ENCODE measurements at regions not wholly inside any gene's neighbourhood (a gene's known extent, or its start where the extent isn't known, plus 50 kb on each side); places are given as distances from the start of the nearest gene placed in this dataset.

- in situ Hi-C loops (cut with HindIII; ENCODE audit: low pct_unique_long_range_greater_than_20kb, low sequenced_read_pairs) (no loop called here), intact Hi-C loops (cut with micrococcal nuclease; ENCODE audit: unreplicated experiment) (no loop called here)
- Histone ChIP-seq H3K4me3 (ENCODE audit: low read depth in 2 of 2, low read length in 2 of 2) (no peak overlapping the region), H3K36me3 (ENCODE audit: control insufficient read depth, insufficient read depth, low read length) (no peaks in the 10 kb centered on the region), H3K27me3 (ENCODE audit: control insufficient read depth, insufficient read depth, low read length) (no peaks in the 10 kb centered on the region), H3K9me3 (ENCODE audit: control insufficient read depth, insufficient read depth, low read depth, low read length) (no peaks in the 10 kb centered on the region), H3K27ac (ENCODE audit: low read length) (no peak overlapping the region), H3K4me1 (ENCODE audit: control insufficient read depth, insufficient read depth, low read length) (no peaks in the 10 kb centered on the region)
- no TSS peak for BruUV-seq (replicated peaks)
- POLR2A ChIA-PET, result no interaction called here
- CTCF ChIA-PET, result no interaction called here
- no peak for TF ChIP-seq SIN3A (IDR thresholded peaks at IDR 0.05; ENCODE audit: borderline replicate concordance, insufficient read depth, low read depth, low read length)
- no peak for TF ChIP-seq TCF7L2 (IDR thresholded peaks at IDR 0.05; ENCODE audit: low read depth, low read length)
- no peak for TF ChIP-seq CTCF (IDR thresholded peaks at IDR 0.05)
- DNase-seq (ENCODE audit: low read depth, low spot score) (no peak), ATAC-seq (no peak)
Observed at GRCh38 chr13:76363682-76364289, 522.4 kb downstream of the KCTD12 start.

- H3K36me3 ChIP-seq (ENCODE audit: control insufficient read depth, insufficient read depth, low read length), result no peaks in the 10 kb centered on the region
- no peaks in the 10 kb centered on the region for H3K4me1 ChIP-seq (ENCODE audit: control insufficient read depth, insufficient read depth, low read length)
- intact Hi-C loops (cut with micrococcal nuclease; ENCODE audit: unreplicated experiment) (no loop called here), in situ Hi-C loops (cut with HindIII; ENCODE audit: low pct_unique_long_range_greater_than_20kb, low sequenced_read_pairs) (no loop called here)
- ATAC-seq (no peak), DNase-seq (ENCODE audit: low read depth, low spot score) (no peak)
- TF ChIP-seq TCF7L2 (IDR thresholded peaks at IDR 0.05; ENCODE audit: low read depth, low read length), result no peak
- no peak for TF ChIP-seq REST (IDR thresholded peaks at IDR 0.05; ENCODE audit: insufficient read depth in 1 of 2, low read depth in 2 of 2, low read length in 1 of 2)
- no peak for TF ChIP-seq CTCF (IDR thresholded peaks at IDR 0.05)
- TF ChIP-seq POLR2AphosphoS5 (IDR thresholded peaks at IDR 0.05; ENCODE audit: low read depth, low read length), result no peak
- TF ChIP-seq SIN3A (IDR thresholded peaks at IDR 0.05; ENCODE audit: borderline replicate concordance, insufficient read depth, low read depth, low read length), result no peak
- POLR2A ChIA-PET, result no interaction called here
- no peak overlapping the region for H3K4me3 ChIP-seq (ENCODE audit: low read depth in 2 of 2, low read length in 2 of 2)
- H3K27ac ChIP-seq (ENCODE audit: low read length), result no peak overlapping the region
- BruUV-seq (replicated peaks), result no TSS peak
- no peaks in the 10 kb centered on the region for H3K9me3 ChIP-seq (ENCODE audit: control insufficient read depth, insufficient read depth, low read depth, low read length)
- H3K27me3 ChIP-seq (ENCODE audit: control insufficient read depth, insufficient read depth, low read length), result no peaks in the 10 kb centered on the region
- CTCF ChIA-PET, result no interaction called here
Observed at GRCh38 chr13:76361868-76362267, 524.3 kb downstream of the KCTD12 start.

All from Panc1 (cell line).